Sigmoid colon (tissue), 4 donors: ENCODE measurements at regions not wholly inside any gene's neighbourhood (a gene's known extent, or its start where the extent isn't known, plus 50 kb on each side); places are given as distances from the start of the nearest gene placed in this dataset.

Source experiments
- POLR2A ChIP-seq, 2 donors: fragments of 450-650 bp; IDR thresholded peaks; one replicate each; pipeline ENCODE4 v1.6.1; 2016; ENCODE audit warnings: antibody characterized with exemption in 2 of 2, mild to moderate bottlenecking in 2 of 2, moderate library complexity in 2 of 2
- POLR2AphosphoS5 ChIP-seq, 4 donors: sonication (generic); formaldehyde crosslinking; IDR thresholded peaks; one replicate each; pipeline ENCODE4 v1.6.1; 2017; ENCODE audit warnings: antibody characterized with exemption in 4 of 4
- TF ChIP-seq, protein P1 (sequence below), 4 experiments: fragments of 450-650 bp in 3 of 4; fragments of 200-600 bp in 1 of 4; IDR thresholded peaks; one replicate each; pipeline ENCODE4 v1.5.1; 2016 to 2019; ENCODE audit warnings: antibody characterized with exemption in 4 of 4, mild to moderate bottlenecking in 3 of 4, moderate library complexity in 2 of 4

DNA sequence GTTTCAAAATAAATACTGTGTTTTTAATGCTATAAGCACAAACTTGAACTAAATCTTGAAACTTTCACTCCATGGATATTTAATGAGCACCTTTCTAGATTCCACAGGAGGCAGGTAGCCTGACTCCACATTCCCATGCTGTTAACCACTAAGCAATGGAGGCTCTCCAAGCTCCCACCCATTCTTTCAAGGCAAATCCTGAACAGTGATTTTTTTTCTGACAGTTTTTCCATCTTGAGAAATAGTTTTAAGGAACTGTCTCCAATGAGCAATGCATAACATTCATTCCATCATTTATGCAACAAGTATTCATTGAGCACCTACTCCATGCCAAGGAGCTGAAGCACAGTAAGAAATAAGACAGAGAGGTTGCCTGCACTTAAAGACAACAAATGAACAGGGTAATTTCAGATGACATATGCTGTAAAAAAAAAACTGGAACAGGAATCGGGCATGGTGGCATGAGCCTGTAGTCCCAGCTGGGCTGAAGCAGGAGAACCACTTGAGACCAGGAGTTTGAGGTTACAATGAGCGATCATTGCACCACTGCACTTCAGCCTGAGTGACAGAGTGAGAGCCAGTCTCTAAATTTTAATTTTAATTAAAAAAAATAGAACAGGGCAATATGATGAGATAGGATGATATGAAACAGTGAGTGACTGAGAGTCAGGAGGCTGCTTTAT lies 102.3 kb upstream of the CPSF6 start:
- TF ChIP-seq, protein P1, sequence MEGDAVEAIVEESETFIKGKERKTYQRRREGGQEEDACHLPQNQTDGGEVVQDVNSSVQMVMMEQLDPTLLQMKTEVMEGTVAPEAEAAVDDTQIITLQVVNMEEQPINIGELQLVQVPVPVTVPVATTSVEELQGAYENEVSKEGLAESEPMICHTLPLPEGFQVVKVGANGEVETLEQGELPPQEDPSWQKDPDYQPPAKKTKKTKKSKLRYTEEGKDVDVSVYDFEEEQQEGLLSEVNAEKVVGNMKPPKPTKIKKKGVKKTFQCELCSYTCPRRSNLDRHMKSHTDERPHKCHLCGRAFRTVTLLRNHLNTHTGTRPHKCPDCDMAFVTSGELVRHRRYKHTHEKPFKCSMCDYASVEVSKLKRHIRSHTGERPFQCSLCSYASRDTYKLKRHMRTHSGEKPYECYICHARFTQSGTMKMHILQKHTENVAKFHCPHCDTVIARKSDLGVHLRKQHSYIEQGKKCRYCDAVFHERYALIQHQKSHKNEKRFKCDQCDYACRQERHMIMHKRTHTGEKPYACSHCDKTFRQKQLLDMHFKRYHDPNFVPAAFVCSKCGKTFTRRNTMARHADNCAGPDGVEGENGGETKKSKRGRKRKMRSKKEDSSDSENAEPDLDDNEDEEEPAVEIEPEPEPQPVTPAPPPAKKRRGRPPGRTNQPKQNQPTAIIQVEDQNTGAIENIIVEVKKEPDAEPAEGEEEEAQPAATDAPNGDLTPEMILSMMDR (IDR thresholded peaks at IDR 0.05): no peak
- TF ChIP-seq POLR2AphosphoS5 (IDR thresholded peaks at IDR 0.05) (no peak), POLR2A (IDR thresholded peaks at IDR 0.05) (no peak)
